Neural progenitor cell (in vitro differentiated cells): ENCODE measurements at regions not wholly inside any gene's neighbourhood (a gene's known extent, or its start where the extent isn't known, plus 50 kb on each side); places are given as distances from the start of the nearest gene placed in this dataset.

Source experiments
- DNase-seq: peaks from one replicate; pipeline ENCODE4 v3.0.0-alpha.2; 2016; ENCODE audit warnings: low spot score
- H2AFZ ChIP-seq: fragments of 200-600 bp; sonication (generic); replicated peaks from 2 replicates; pipeline ENCODE4 v1.6.1; 2016; ENCODE audit warnings: antibody characterized with exemption
- H3F3A ChIP-seq: fragments of 200-600 bp; sonication (generic); 2 replicates; pipeline ENCODE4 v1.6.1; 2016; ENCODE audit warnings: antibody characterized with exemption, low read depth
- H3K27ac ChIP-seq: fragments of 200-600 bp; sonication (generic); 2 replicates; pipeline ENCODE4 v1.5.1; 2016; ENCODE audit warnings: mild to moderate bottlenecking
- H3K27me3 ChIP-seq: fragments of 200-600 bp; sonication (generic); 2 replicates; pipeline ENCODE4 v1.6.1; 2016; ENCODE audit warnings: mild to moderate bottlenecking, moderate library complexity
- H3K36me3 ChIP-seq: fragments of 200-600 bp; sonication (generic); 2 replicates; pipeline ENCODE4 v1.5.1; 2016
- H3K4me1 ChIP-seq: fragments of 200-600 bp; sonication (generic); 2 replicates; pipeline ENCODE4 v1.6.1; 2016; ENCODE audit warnings: mixed run types
- H3K4me2 ChIP-seq: fragments of 200-600 bp; sonication (generic); 2 replicates; pipeline ENCODE4 v1.6.1; 2016
- H3K4me3 ChIP-seq: fragments of 200-600 bp; sonication (generic); 2 replicates; pipeline ENCODE4 v1.5.1; 2016
- H3K79me2 ChIP-seq: fragments of 200-600 bp; sonication (generic); 2 replicates; pipeline ENCODE4 v1.6.1; 2016; ENCODE audit warnings: low read depth
- H3K9ac ChIP-seq: fragments of 200-600 bp; sonication (generic); 2 replicates; pipeline ENCODE4 v1.6.1; 2016
- H3K9me3 ChIP-seq: fragments of 200-600 bp; sonication (generic); 2 replicates; pipeline ENCODE4 v1.5.1; 2016; ENCODE audit warnings: low read depth
- H4K20me1 ChIP-seq: fragments of 200-600 bp; sonication (generic); 2 replicates; pipeline ENCODE4 v1.6.1; 2016; ENCODE audit warnings: low read depth
- H3K27ac Mint-ChIP-seq: 3 replicates; pipeline ENCODE4 v1.8.0; 2021; ENCODE audit warnings: mixed read lengths
- H3K27me3 Mint-ChIP-seq: 2 replicates; pipeline ENCODE4 v1.8.0; 2022; ENCODE audit warnings: low read depth, mild to moderate bottlenecking, inconsistent platforms, moderate library complexity, mixed read lengths; ENCODE audit not compliant: insufficient read depth
- H3K36me3 Mint-ChIP-seq: 3 replicates; pipeline ENCODE4 v1.8.0; 2021; ENCODE audit warnings: mixed read lengths
- H3K4me1 Mint-ChIP-seq: 3 replicates; pipeline ENCODE4 v1.8.0; 2021; ENCODE audit warnings: mixed read lengths
- H3K4me3 Mint-ChIP-seq: 3 replicates; pipeline ENCODE4 v1.8.0; 2021; ENCODE audit warnings: mild to moderate bottlenecking, moderate library complexity, mixed read lengths
- H3K9me3 Mint-ChIP-seq: 3 replicates; pipeline ENCODE4 v1.8.0; 2020; ENCODE audit warnings: mixed read lengths
- CTCF ChIP-seq: fragments of 200-600 bp; sonication (generic); IDR thresholded peaks from 2 replicates; pipeline ENCODE4 v1.5.1; 2017; ENCODE audit warnings: antibody characterized with exemption, mild to moderate bottlenecking
- EZH2 ChIP-seq: fragments of 200-600 bp; sonication (generic); IDR thresholded peaks from 2 replicates; pipeline ENCODE4 v1.6.1; 2017; ENCODE audit warnings: antibody characterized with exemption, mild to moderate bottlenecking, moderate library complexity
- EZH2phosphoT487 ChIP-seq: fragments of 200-600 bp; sonication (generic); IDR thresholded peaks from 2 replicates; pipeline ENCODE4 v1.6.1; 2017; ENCODE audit warnings: antibody characterized with exemption

GRCh38 chr6:81633391-81633790 lies 119.1 kb downstream of the TENT5A start:
- TF ChIP-seq EZH2 (no peak), EZH2phosphoT487 (no peak)
- Histone ChIP-seq H4K20me1 (no peaks in the 10 kb centered on the region), H2AFZ (no peak overlapping the region), H3K79me2 (no peaks in the 10 kb centered on the region), H3K27ac (no peak overlapping the region), H3K9me3 (peaks cover 5% of the 10 kb centered on the region), H3K36me3 (no peaks in the 10 kb centered on the region), H3K4me2 (no peak overlapping the region), H3K4me1 (no peaks in the 10 kb centered on the region), H3K27me3 (no peaks in the 10 kb centered on the region), H3K4me3 (no peak overlapping the region), H3F3A (no peaks in the 10 kb centered on the region), H3K9ac (no peak overlapping the region)
- Mint-ChIP-seq H3K27ac (no peak overlapping the region), H3K9me3 (peaks cover 16% of the 10 kb centered on the region), H3K36me3 (no peaks in the 10 kb centered on the region), H3K27me3 (peaks cover 2% of the 10 kb centered on the region), H3K4me3 (no peak overlapping the region), H3K4me1 (peaks cover 10% of the 10 kb centered on the region)
- DNase-seq, result no peak

GRCh38 chr6:81630719-81631118 lies 121.8 kb downstream of the TENT5A start:
- Histone ChIP-seq H3K4me3 (no peak overlapping the region), H3K27me3 (no peaks in the 10 kb centered on the region), H3K27ac (no peak overlapping the region), H2AFZ (no peak overlapping the region), H3F3A (no peaks in the 10 kb centered on the region), H3K9ac (no peak overlapping the region), H3K4me2 (no peak overlapping the region), H3K9me3 (peaks cover 5% of the 10 kb centered on the region), H3K4me1 (no peaks in the 10 kb centered on the region), H3K79me2 (no peaks in the 10 kb centered on the region), H3K36me3 (no peaks in the 10 kb centered on the region), H4K20me1 (no peaks in the 10 kb centered on the region)
- no peak overlapping the region for H3K27ac Mint-ChIP-seq
- no peaks in the 10 kb centered on the region for H3K36me3 Mint-ChIP-seq
- H3K9me3 Mint-ChIP-seq, result peaks cover 16% of the 10 kb centered on the region
- no peak for DNase-seq
- H3K4me3 Mint-ChIP-seq, result no peak overlapping the region
- no peak for TF ChIP-seq EZH2phosphoT487
- TF ChIP-seq EZH2, result no peak
- no peak for TF ChIP-seq CTCF
- H3K27me3 Mint-ChIP-seq, result peaks cover 2% of the 10 kb centered on the region
- H3K4me1 Mint-ChIP-seq, result no peaks in the 10 kb centered on the region

GRCh38 chr6:81625216-81625615 lies 127.3 kb downstream of the TENT5A start:
- Histone ChIP-seq H2AFZ (no peak overlapping the region), H3K4me3 (no peak overlapping the region), H3K36me3 (no peaks in the 10 kb centered on the region), H3F3A (no peaks in the 10 kb centered on the region), H3K79me2 (no peaks in the 10 kb centered on the region), H3K4me1 (no peaks in the 10 kb centered on the region), H4K20me1 (no peaks in the 10 kb centered on the region), H3K9me3 (peaks cover 5% of the 10 kb centered on the region), H3K4me2 (no peak overlapping the region), H3K27ac (no peak overlapping the region), H3K9ac (no peak overlapping the region), H3K27me3 (no peaks in the 10 kb centered on the region)
- peaks cover under 1% of the 10 kb centered on the region for H3K9me3 Mint-ChIP-seq
- no peaks in the 10 kb centered on the region for H3K4me1 Mint-ChIP-seq
- no peaks in the 10 kb centered on the region for H3K36me3 Mint-ChIP-seq
- no peak overlapping the region for H3K27ac Mint-ChIP-seq
- TF ChIP-seq EZH2phosphoT487, result no peak
- no peak for TF ChIP-seq CTCF
- TF ChIP-seq EZH2, result no peak
- H3K27me3 Mint-ChIP-seq, result no peaks in the 10 kb centered on the region
- DNase-seq, result no peak
- H3K4me3 Mint-ChIP-seq, result no peak overlapping the region

GRCh38 chr6:81624453-81624852 lies 128.0 kb downstream of the TENT5A start:
- no peak for TF ChIP-seq EZH2
- no peak for TF ChIP-seq EZH2phosphoT487
- no peak for TF ChIP-seq CTCF
- Mint-ChIP-seq H3K9me3 (no peaks in the 10 kb centered on the region), H3K27ac (no peak overlapping the region), H3K36me3 (no peaks in the 10 kb centered on the region), H3K27me3 (no peaks in the 10 kb centered on the region), H3K4me1 (no peaks in the 10 kb centered on the region), H3K4me3 (no peak overlapping the region)
- H3K9me3 ChIP-seq, result peaks cover 3% of the 10 kb centered on the region
- H4K20me1 ChIP-seq, result no peaks in the 10 kb centered on the region
- no peaks in the 10 kb centered on the region for H3K79me2 ChIP-seq
- H3F3A ChIP-seq, result no peaks in the 10 kb centered on the region
- no peak overlapping the region for H3K4me2 ChIP-seq
- H3K4me3 ChIP-seq, result no peak overlapping the region
- no peak overlapping the region for H2AFZ ChIP-seq
- no peaks in the 10 kb centered on the region for H3K36me3 ChIP-seq
- H3K27me3 ChIP-seq, result no peaks in the 10 kb centered on the region
- no peak overlapping the region for H3K27ac ChIP-seq
- H3K9ac ChIP-seq, result no peak overlapping the region
- no peak for DNase-seq
- no peaks in the 10 kb centered on the region for H3K4me1 ChIP-seq
